Effector CD4-positive, alpha-beta T cell (primary cell): ENCODE measurements at regions not wholly inside any gene's neighbourhood (a gene's known extent, or its start where the extent isn't known, plus 50 kb on each side); places are given as distances from the start of the nearest gene placed in this dataset.
"Not testable (repeated sequence)": the region's sequence is repeated elsewhere in the genome, so short reads cannot be mapped to it uniquely, and the experiment has no call there.

ENCODE experiments used
- DNase-seq: peaks from one replicate; pipeline ENCODE4 v3.0.0-alpha.2; 2020

GRCh38 chr4:72935462-72935861, 134.1 kb downstream of the COX18 start:
- no peak for DNase-seq

- no peak for DNase-seq
Measured at GRCh38 chr4:72933029-72933428, 136.5 kb downstream of the COX18 start.

DNA sequence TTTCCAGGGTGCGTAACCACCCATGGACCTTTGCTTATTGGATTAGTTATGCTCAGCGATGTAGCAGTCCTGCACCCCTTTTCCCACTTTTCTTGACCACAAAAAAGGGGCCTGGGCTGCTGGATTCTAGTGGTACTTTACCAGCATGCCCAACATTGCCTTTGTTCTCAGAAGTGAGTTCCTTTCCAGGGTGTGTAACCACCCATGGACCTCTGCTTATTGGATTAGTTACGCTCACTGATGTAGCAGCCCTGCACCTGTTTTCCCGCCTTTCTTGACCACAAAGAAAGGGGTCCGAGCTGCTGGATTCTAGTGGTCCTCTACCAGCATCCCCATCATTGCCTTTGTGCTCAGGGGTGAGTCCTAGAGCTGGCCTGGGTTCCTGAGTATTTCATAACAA, 138.2 kb downstream of the COX18 start:
- no peak for DNase-seq

- DNase-seq = not testable (repeated sequence)
Measured at GRCh38 chr4:72929596-72930274, 139.8 kb downstream of the COX18 start.

DNA sequence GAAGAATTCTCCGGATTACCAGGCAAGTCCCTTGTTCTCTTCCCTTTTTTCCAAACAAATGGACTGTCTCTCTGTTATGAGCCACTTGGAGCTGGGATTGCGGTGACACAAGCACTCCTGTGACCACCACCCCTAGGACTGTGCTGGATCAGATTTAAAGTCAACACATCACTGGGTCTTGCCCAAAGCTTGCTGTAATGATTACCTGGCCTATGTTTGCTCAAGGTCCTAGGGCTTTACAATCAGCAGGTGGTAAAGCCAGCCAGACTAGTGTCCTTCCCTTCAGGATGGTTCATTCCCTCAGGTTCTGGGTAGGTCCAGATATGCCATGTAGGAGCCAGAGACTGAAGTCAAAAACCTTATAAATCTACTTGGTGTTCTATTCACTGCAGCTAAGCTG, 144.7 kb downstream of the COX18 start:
- no peak for DNase-seq

DNA sequence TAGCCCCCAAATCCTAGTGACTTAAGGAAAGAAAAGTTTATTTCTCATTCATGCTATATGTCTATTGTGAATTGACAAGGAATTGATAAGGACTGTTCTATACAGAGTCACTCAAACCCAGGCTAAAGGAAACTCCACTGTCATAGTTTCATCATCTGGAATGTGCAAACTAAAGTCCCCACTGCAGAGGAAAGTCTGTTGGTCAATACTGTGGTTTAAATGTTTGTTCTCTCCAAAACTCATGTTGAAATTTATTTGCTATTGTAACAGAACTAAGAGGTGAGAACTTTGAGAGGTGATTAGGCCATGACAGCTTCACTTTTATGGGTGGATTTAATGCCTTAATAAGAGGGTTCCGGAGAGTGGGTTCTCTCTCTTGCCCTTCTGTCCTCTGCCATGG, 149.6 kb downstream of the COX18 start:
- no peak for DNase-seq

DNA sequence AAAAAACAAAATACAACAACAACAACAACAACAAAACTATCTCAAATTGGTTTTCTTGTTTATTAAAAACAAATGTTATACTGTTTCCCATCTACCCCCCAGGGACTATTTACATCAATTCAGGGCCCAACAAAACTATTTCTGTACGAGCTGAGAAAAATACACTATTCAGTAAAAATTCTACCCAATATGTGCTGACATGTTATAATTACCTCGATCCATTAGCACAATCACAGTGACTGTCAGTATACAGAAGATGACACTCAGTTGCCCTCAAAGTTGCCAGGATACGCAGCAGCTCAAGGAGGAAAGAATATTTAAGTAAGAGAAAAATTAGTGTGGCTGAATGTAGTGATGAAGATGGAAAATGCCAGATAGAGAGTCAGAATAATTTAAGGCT, 150.1 kb downstream of the COX18 start:
- no peak for DNase-seq

- no peak for DNase-seq
Measured at GRCh38 chr4:72918362-72918761, 151.2 kb downstream of the COX18 start.

- DNase-seq = no peak
Measured at GRCh38 chr4:72911316-72911715, 158.2 kb downstream of the COX18 start.

GRCh38 chr4:72909461-72909860, 160.1 kb downstream of the COX18 start:
- no peak for DNase-seq

- no peak for DNase-seq
Measured at GRCh38 chr4:72902354-72902753, 167.2 kb downstream of the COX18 start.

- no peak for DNase-seq
Measured at GRCh38 chr4:72901553-72901952, 168.0 kb downstream of the COX18 start.

GRCh38 chr4:72900952-72901351, 168.6 kb downstream of the COX18 start:
- DNase-seq = no peak

DNA sequence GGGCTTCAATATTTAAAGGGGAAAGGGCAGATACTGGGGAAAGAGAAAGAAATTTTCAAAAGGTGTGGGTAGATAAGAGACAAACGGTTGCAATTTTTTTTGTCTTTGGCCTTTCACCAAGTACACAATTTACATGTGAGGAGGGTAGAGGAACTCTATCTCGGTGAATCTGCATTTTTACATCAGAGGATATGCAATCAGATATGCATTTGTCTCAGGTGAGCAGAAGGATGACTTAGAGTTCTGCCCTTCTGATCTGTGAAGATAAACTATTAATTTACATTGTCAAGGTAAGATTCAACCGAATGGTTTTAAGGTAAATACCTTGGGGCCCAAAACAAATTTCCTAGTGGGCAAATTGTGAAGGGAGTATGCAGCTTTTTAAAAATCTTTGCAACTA, 169.9 kb downstream of the COX18 start:
- DNase-seq = no peak

DNA sequence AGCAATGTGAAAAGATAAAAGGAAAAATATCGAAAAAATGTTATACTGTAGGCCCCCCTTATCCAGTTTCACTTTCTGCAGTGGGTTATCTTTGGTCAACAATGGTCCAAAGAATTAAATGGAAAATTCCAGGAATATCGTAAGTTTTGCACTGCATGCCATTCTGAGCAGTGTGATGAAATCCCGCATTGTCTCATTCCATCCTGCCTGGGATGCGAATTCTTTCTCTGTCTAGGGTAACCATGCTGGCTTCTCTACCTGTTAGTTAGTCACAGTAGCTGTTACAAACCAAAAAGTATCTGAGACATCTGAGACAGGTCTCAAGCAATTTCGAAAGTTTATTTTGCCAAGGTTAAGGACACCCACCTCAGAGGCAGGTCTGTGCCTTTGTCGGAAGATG, 170.3 kb downstream of the COX18 start:
- DNase-seq = no peak

DNA sequence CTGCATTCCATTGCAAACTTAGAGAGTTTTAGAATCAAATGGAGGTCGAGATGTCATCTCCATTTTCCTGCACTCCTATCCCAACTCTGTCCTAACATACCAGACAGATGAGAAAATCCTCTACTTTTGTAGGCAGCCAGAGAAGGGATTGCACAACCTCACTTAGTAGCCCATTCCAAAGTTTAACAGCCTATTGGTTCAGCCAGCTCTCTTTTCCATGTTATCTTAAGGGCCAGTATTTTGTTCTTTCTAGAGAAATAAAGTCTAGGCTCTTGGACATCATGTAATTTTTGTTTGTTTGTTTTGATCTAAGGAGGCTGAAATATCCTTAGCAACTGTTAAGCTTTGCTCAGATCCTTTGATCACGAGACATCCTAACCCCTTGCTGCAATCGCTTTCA, 173.0 kb downstream of the COX18 start:
- DNase-seq = no peak

DNA sequence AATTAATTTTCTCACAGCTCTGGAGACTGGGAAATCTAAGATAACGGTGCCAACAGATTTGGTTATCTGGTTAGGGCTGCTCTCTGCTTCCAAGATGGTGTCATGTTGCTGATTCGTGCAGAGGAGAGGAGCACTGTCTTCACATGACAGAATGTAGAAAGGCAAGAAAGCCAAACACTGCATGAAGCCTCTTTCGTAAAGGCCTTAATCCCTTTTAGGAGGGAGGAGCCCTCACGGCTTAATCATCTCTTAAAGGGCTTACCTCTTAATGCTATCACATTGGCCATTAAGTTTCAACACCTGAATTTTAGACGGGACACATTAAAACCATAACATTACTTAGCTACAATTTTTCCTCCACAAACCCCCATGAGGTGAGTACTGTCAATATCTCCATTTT, 174.1 kb downstream of the COX18 start:
- no peak for DNase-seq

DNA sequence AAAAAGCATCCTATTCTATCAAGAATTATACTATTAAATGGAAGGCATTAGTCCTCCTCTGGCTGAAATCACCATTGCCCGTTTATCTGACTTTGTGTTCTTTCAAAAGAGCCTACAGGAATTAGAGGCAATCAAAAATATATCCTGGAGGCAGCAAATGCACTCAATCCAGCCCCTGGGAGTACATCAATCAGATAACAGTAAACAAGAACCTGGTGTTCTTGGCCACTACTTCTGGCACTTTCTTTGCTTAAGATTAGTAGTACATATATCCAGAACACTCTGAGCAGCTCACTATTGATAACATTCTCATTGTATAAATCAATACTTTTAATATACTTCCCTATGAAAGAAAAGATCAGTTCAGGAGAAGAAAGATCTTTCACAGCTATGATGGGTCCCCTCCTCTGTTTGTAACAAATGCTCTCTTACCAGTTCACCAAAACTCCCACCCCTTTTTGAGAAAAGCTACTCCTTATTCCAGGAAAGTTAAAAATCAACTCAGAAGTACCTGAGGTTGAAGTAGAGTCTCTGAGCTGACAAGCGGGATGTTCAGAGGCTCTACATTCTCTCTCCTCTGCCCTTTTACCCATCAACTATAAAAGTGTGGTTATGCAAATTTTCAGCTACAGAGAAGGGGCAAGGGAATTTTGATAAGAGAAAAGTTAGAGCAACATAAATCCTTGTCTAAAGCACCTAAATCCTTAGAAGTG, 176.0 kb downstream of the COX18 start:
- DNase-seq = no peak

DNA sequence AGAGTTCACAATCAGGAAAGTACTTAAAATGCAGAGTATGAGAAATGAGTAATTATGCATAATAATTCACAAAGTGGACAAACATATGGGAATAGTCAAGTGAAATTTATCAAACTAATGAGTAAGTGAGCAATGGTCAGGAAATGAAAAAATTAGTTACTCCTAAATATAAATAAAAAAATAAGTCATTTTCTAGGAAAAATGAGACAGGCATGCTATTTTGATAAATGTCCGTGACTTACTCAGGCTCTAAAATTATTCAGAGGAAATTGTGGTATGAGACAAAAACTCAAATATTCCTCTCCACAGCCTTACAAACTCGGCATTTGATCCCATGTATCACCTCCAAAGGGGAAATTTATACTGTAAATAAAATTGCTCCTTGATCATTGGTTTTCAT, 181.2 kb downstream of the COX18 start:
- DNase-seq = no peak

- no peak for DNase-seq
Measured at GRCh38 chr4:72887152-72887551, 182.4 kb downstream of the COX18 start.

- DNase-seq = no peak
Measured at GRCh38 chr4:72886602-72887001, 182.9 kb downstream of the COX18 start.

DNA sequence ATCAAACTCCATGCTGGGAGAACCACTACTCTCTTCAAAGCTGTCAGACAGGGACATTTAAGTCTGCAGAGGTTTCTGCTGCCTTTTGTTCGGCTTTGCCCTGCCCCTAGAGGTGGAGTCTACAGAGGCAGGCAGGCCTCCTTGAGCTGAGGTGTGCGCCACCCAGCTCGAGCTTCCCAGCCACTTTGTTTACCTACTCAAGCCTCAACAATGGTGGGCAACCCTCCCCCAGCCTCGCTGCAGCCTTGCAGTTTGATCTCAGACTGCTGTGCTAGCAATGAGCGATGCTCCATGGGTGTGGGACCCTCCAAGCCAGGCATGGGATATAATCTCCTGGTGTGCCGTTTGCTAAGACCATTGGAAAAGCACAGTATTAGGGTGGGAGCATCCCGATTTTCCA, 185.3 kb downstream of the COX18 start:
- not testable (repeated sequence) for DNase-seq

- DNase-seq = no peak
Measured at GRCh38 chr4:72876946-72877345, 192.6 kb downstream of the COX18 start.

DNA sequence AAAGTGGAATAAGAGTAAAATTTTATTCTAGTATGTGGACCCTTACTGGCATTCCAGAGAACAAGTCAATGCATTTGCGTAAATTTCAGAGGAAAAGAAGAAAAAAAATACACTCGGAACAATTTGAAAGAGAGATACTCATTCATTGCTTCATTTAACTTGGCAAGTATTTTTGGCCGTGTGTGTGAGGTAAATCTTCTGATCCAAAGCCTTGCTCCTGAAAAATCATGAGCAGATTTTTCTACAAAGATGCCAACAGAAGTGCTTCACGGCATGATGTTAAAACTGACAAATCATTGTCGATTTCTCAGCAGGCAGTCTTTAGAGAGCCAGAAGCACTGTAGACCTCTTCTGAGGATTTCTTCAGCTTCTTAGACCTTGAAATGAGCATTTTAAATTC, 194.0 kb downstream of the COX18 start:
- no peak for DNase-seq

GRCh38 chr4:72875138-72875537, 194.4 kb downstream of the COX18 start:
- no peak for DNase-seq
